Stomach (tissue), 8 donors: ENCODE measurements at regions not wholly inside any gene's neighbourhood (a gene's known extent, or its start where the extent isn't known, plus 50 kb on each side); places are given as distances from the start of the nearest gene placed in this dataset.

Experiments
- DNase-seq, 2 donors: peaks; one replicate each; pipeline versions ENCODE4 v3.0.0 to v3.0.0-alpha.2; 2013 to 2019
- H3K27ac ChIP-seq, 5 donors: fragments of 200-600 bp in 4 of 5; sonication (generic) in 4 of 5; one replicate each; pipeline ENCODE4 v1.5.1; 2013 to 2019; ENCODE audit warnings: mild to moderate bottlenecking in 1 of 5, moderate library complexity in 1 of 5
- H3K27me3 ChIP-seq, 3 donors: fragments of 200-600 bp; sonication (generic); one replicate each; pipeline ENCODE4 v1.5.1; 2017 to 2019; ENCODE audit warnings: mixed run types in 1 of 3
- H3K36me3 ChIP-seq, 4 donors: fragments of 200-600 bp; sonication (generic); 1 replicate in 3 of 4; 2 replicates in 1 of 4; pipeline ENCODE4 v1.5.1; 2016 to 2019
- H3K4me1 ChIP-seq, 4 donors: fragments of 200-600 bp; sonication (generic); one replicate each; pipeline ENCODE4 v1.5.1; 2016 to 2019
- H3K4me3 ChIP-seq, 4 donors: fragments of 200-600 bp; sonication (generic) in 3 of 4; one replicate each; pipeline ENCODE4 v1.5.1; 2016 to 2019; ENCODE audit warnings: mild to moderate bottlenecking in 1 of 4
- H3K9me3 ChIP-seq, 4 donors: fragments of 200-600 bp; sonication (generic); one replicate each; pipeline ENCODE4 v1.5.1; 2016 to 2019
- CTCF ChIP-seq, 7 experiments: fragments of 450-650 bp in 4 of 7; fragments of 200-600 bp in 3 of 7; sonication (generic) in 3 of 7; IDR thresholded peaks; one replicate each; pipeline ENCODE4 v1.5.1; 2016 to 2019; ENCODE audit warnings: antibody characterized with exemption in 7 of 7, control low read depth in 2 of 7, mild to moderate bottlenecking in 1 of 7
- EP300 ChIP-seq: sonication (generic); formaldehyde crosslinking; IDR thresholded peaks from one replicate; pipeline ENCODE4 v1.6.1; 2017; ENCODE audit warnings: antibody characterized with exemption
- POLR2A ChIP-seq, 4 donors: fragments of 450-650 bp; IDR thresholded peaks; one replicate each; pipeline ENCODE4 v1.6.1; 2016; ENCODE audit warnings: antibody characterized with exemption in 4 of 4, control low read depth in 2 of 4, mild to moderate bottlenecking in 1 of 4, moderate library complexity in 1 of 4
- POLR2AphosphoS5 ChIP-seq, 3 donors: sonication (generic); formaldehyde crosslinking; IDR thresholded peaks; one replicate each; pipeline ENCODE4 v1.6.1; 2016; ENCODE audit warnings: antibody characterized with exemption in 3 of 3
- WGBS, 5 donors: extraction: QIAGEN DNeasy Blood & Tissue Kit in 3 of 5; methylation state at CpG; one replicate each; pipeline versions ENCODE4 v1.1.5 to v1.1.7; 2013 to 2018; 5-methylcytosine and 5-hydroxymethylcytosine counted together
- intact Hi-C: fragments of 100-400 bp; cut with DNase I; formaldehyde crosslinking; loops from one replicate; pipeline ENCODE4 v1.15.1; 2023; ENCODE audit warnings: low total_unique reads
- donor health status: healthy with polysubstance abuse.
- donor health status: Bipolar disorder and iron deficiency.
- donor health status: healthy.

- WGBS, 5 donors: 68 to 92% (median 85%) methylated on average over 2 of the region's 2 CpGs
- Histone ChIP-seq H3K4me3 (no peak overlapping the region), H3K27me3 (peaks cover 0 to 12% (median 0%) of the 10 kb centered on the region in 3 donors), H3K36me3 (no peaks in the 10 kb centered on the region), H3K4me1 (no peaks in the 10 kb centered on the region), H3K27ac (no peak overlapping the region), H3K9me3 (peaks cover 0 to 4% (median 0%) of the 10 kb centered on the region in 4 donors)
- intact Hi-C loops: no loop called here
- no peak for DNase-seq
- no peak for TF ChIP-seq EP300
Measured at GRCh38 chr1:199752688-199753027, 274.9 kb upstream of the NR5A2 start.

- Histone ChIP-seq H3K4me1 (no peaks in the 10 kb centered on the region), H3K9me3 (peaks cover 0 to 4% (median 0%) of the 10 kb centered on the region in 4 donors), H3K27me3 (peaks cover 0 to 4% (median 0%) of the 10 kb centered on the region in 3 donors), H3K36me3 (no peaks in the 10 kb centered on the region), H3K4me3 (no peak overlapping the region), H3K27ac (no peak overlapping the region)
- no peak for DNase-seq
- 67 to 87% (median 76%) methylated on average over 2 of the region's 2 CpGs for WGBS, 5 donors
- intact Hi-C loops: no loop called here
- TF ChIP-seq POLR2AphosphoS5 (IDR thresholded peaks at IDR 0.05) (no peak), EP300 (no peak), CTCF (IDR thresholded peaks at IDR 0.05) (no peak), POLR2A (IDR thresholded peaks at IDR 0.05) (no peak)
Measured at GRCh38 chr1:199753513-199753912, 274.0 kb upstream of the NR5A2 start.

- no peaks in the 10 kb centered on the region for H3K27me3 ChIP-seq
- no peak overlapping the region for H3K27ac ChIP-seq
- no peak overlapping the region for H3K4me3 ChIP-seq
- DNase-seq: no peak
- no peaks in the 10 kb centered on the region for H3K4me1 ChIP-seq
- TF ChIP-seq POLR2AphosphoS5 (IDR thresholded peaks at IDR 0.05) (no peak), EP300 (no peak), POLR2A (IDR thresholded peaks at IDR 0.05) (no peak), CTCF (IDR thresholded peaks at IDR 0.05) (no peak)
- H3K9me3 ChIP-seq: peaks cover 0 to 4% (median 0%) of the 10 kb centered on the region in 4 donors
- H3K36me3 ChIP-seq: no peaks in the 10 kb centered on the region
- intact Hi-C loops: no loop called here
- WGBS, 5 donors: 24 to 48% (median 27%) methylated on average over 2 of the region's 2 CpGs
Measured at GRCh38 chr1:199756066-199756465, 271.4 kb upstream of the NR5A2 start.

GRCh38 chr1:199758626-199759255 lies 268.8 kb upstream of the NR5A2 start:
- intact Hi-C loops: no loop called here
- H3K4me1 ChIP-seq: no peaks in the 10 kb centered on the region
- no peak overlapping the region for H3K27ac ChIP-seq
- no peaks in the 10 kb centered on the region for H3K9me3 ChIP-seq
- no peak overlapping the region for H3K4me3 ChIP-seq
- DNase-seq: no peak
- 60 to 68% (median 67%) methylated on average over 3 of the region's 3 CpGs for WGBS, 5 donors
- H3K27me3 ChIP-seq: no peaks in the 10 kb centered on the region
- H3K36me3 ChIP-seq: no peaks in the 10 kb centered on the region
- TF ChIP-seq CTCF (IDR thresholded peaks at IDR 0.05) (no peak), POLR2A (IDR thresholded peaks at IDR 0.05) (no peak), EP300 (no peak), POLR2AphosphoS5 (IDR thresholded peaks at IDR 0.05) (no peak)

- Histone ChIP-seq H3K36me3 (no peaks in the 10 kb centered on the region), H3K9me3 (no peaks in the 10 kb centered on the region), H3K27ac (no peak overlapping the region), H3K27me3 (no peaks in the 10 kb centered on the region), H3K4me1 (no peaks in the 10 kb centered on the region), H3K4me3 (no peak overlapping the region)
- TF ChIP-seq EP300: no peak
- no peak for TF ChIP-seq POLR2AphosphoS5 (IDR thresholded peaks at IDR 0.05)
- TF ChIP-seq CTCF (IDR thresholded peaks at IDR 0.05): no peak
- no peak for TF ChIP-seq POLR2A (IDR thresholded peaks at IDR 0.05)
- no peak for DNase-seq
- intact Hi-C loops: no loop called here
- WGBS, 5 donors: 49 to 60% (median 56%) methylated on average over 3 of the region's 3 CpGs
Measured at GRCh38 chr1:199759268-199759730, 268.2 kb upstream of the NR5A2 start.
